ENCODE measurements at regions not wholly inside any gene's neighbourhood (a gene's known extent, or its start where the extent isn't known, plus 50 kb on each side); places are given as distances from the start of the nearest gene placed in this dataset.

GRCh38 chr13:91058066-91058465 is 289.4 kb upstream of the MIR17HG start:
- Histone ChIP-seq H3K27me3 (ENCODE audit: control insufficient read depth, insufficient read depth, low read length) (no peaks in the 10 kb centered on the region), H3K4me1 (ENCODE audit: control insufficient read depth, insufficient read depth, low read length) (no peaks in the 10 kb centered on the region), H3K4me3 (ENCODE audit: low read length) (no peak overlapping the region), H3K27ac (ENCODE audit: low read length) (no peak overlapping the region), H3K36me3 (ENCODE audit: control insufficient read depth, insufficient read depth, low read length) (no peaks in the 10 kb centered on the region), H3K9me3 (ENCODE audit: control insufficient read depth, insufficient read depth, low read length) (no peaks in the 10 kb centered on the region)
- no peak for TF ChIP-seq CTCF (IDR thresholded peaks at IDR 0.05)
- peaks cover 3 to 6% of the 10 kb centered on the region in 2 donors for H3K9me3 Mint-ChIP-seq
- DNase-seq: no peak
- WGBS (ENCODE audit: insufficient coverage): 93% methylated on average over 2 of the region's 2 CpGs
- no peaks in the 10 kb centered on the region for H3K36me3 Mint-ChIP-seq
- no peak for ATAC-seq
- no peak overlapping the region for H3K4me3 Mint-ChIP-seq
- intact Hi-C loops (cut with micrococcal nuclease): no loop called here
- no peak overlapping the region for H3K27ac Mint-ChIP-seq
- H3K27me3 Mint-ChIP-seq (ENCODE audit: low read depth in 2 of 2): no peaks in the 10 kb centered on the region
- no peaks in the 10 kb centered on the region for H3K4me1 Mint-ChIP-seq

DNA sequence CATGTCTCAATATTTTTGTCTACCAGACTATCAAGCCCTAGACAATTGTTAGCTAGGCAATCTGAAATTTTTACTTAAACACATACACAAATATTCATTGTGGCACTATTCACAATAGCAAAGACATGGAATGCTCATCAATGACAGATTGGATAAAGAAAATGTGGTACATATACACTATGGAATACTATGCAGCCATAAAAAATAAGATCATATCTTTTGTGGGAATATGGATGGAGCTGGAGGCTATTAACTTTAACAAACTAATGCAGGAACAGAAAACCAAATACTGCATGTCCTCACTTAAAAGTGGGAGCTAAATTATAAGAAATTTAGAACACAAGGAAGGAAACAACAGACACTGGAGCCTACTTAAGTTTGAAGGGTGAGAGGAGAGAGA is 288.6 kb upstream of the MIR17HG start:
- Histone ChIP-seq H3K4me3 (ENCODE audit: low read length) (no peak overlapping the region), H3K9me3 (ENCODE audit: control insufficient read depth, insufficient read depth, low read length) (no peaks in the 10 kb centered on the region), H3K4me1 (ENCODE audit: control insufficient read depth, insufficient read depth, low read length) (no peaks in the 10 kb centered on the region), H3K27me3 (ENCODE audit: control insufficient read depth, insufficient read depth, low read length) (no peaks in the 10 kb centered on the region), H3K36me3 (ENCODE audit: control insufficient read depth, insufficient read depth, low read length) (no peaks in the 10 kb centered on the region), H3K27ac (ENCODE audit: low read length) (no peak overlapping the region)
- no peak for DNase-seq
- TF ChIP-seq CTCF (IDR thresholded peaks at IDR 0.05): no peak
- intact Hi-C loops (cut with micrococcal nuclease): no loop called here
- H3K27ac Mint-ChIP-seq: no peak overlapping the region
- no peaks in the 10 kb centered on the region for H3K4me1 Mint-ChIP-seq
- H3K9me3 Mint-ChIP-seq: peaks cover 3 to 6% of the 10 kb centered on the region in 2 donors
- H3K27me3 Mint-ChIP-seq (ENCODE audit: low read depth in 2 of 2): no peaks in the 10 kb centered on the region
- no peak for ATAC-seq
- no peak overlapping the region for H3K4me3 Mint-ChIP-seq
- no peaks in the 10 kb centered on the region for H3K36me3 Mint-ChIP-seq

DNA sequence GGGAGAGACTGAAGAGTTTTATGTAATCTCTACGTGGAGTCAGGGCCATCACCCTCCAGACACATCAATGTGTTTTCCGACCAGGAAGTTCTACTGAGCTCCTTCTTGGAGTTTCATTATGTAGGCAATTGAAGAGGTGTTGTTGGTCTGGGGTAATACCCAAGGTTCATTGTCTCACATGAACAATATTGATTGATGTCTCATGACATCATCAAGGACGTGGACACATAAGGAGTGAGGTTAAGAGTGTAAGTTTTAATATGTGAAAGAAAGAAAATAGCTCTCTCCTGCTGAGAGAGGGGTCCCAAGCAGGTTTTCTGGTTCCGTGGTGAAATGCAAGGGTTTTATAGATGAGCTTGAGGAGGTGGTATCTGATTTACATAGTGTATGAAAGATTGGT is 280.7 kb upstream of the MIR17HG start:
- Mint-ChIP-seq H3K27ac (no peak overlapping the region), H3K4me3 (no peak overlapping the region), H3K36me3 (no peaks in the 10 kb centered on the region), H3K9me3 (peaks cover 5 to 12% of the 10 kb centered on the region in 2 donors), H3K27me3 (ENCODE audit: low read depth in 2 of 2) (no peaks in the 10 kb centered on the region), H3K4me1 (no peaks in the 10 kb centered on the region)
- ATAC-seq (no peak), DNase-seq (no peak)
- Histone ChIP-seq H3K27me3 (ENCODE audit: control insufficient read depth, insufficient read depth, low read length) (no peaks in the 10 kb centered on the region), H3K4me1 (ENCODE audit: control insufficient read depth, insufficient read depth, low read length) (no peaks in the 10 kb centered on the region), H3K4me3 (ENCODE audit: low read length) (no peak overlapping the region), H3K9me3 (ENCODE audit: control insufficient read depth, insufficient read depth, low read length) (no peaks in the 10 kb centered on the region), H3K36me3 (ENCODE audit: control insufficient read depth, insufficient read depth, low read length) (no peaks in the 10 kb centered on the region), H3K27ac (ENCODE audit: low read length) (no peak overlapping the region)
- 68% methylated on average over 4 of the region's 4 CpGs for WGBS (ENCODE audit: insufficient coverage)
- intact Hi-C loops (cut with micrococcal nuclease): no loop called here
- no peak for TF ChIP-seq CTCF (IDR thresholded peaks at IDR 0.05)

DNA sequence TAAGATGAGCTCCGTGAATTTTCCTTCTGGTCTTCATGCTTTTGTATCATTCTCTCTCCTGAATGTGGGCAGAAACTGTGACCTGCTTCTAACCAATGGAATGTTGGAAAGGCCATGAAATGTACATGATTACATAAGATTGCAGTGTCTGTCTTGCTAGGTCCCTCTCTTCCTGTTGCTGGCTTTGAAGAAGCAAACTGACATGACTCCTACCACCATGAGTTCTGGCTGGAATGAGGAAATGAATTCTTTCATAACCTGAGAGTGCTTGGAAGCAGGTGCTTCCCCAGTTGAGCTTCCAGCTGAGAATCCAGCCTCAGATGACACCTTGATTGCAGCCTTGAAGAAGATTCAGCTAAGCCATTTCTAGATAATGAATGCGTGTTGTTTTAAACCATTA is 275.0 kb upstream of the MIR17HG start:
- Mint-ChIP-seq H3K27me3 (ENCODE audit: low read depth in 2 of 2) (no peaks in the 10 kb centered on the region), H3K4me3 (no peak overlapping the region), H3K27ac (no peak overlapping the region), H3K9me3 (peaks cover 5 to 6% of the 10 kb centered on the region in 2 donors), H3K4me1 (no peaks in the 10 kb centered on the region), H3K36me3 (no peaks in the 10 kb centered on the region)
- Histone ChIP-seq H3K4me3 (ENCODE audit: low read length) (no peak overlapping the region), H3K36me3 (ENCODE audit: control insufficient read depth, insufficient read depth, low read length) (no peaks in the 10 kb centered on the region), H3K27me3 (ENCODE audit: control insufficient read depth, insufficient read depth, low read length) (no peaks in the 10 kb centered on the region), H3K4me1 (ENCODE audit: control insufficient read depth, insufficient read depth, low read length) (no peaks in the 10 kb centered on the region), H3K27ac (ENCODE audit: low read length) (no peak overlapping the region), H3K9me3 (ENCODE audit: control insufficient read depth, insufficient read depth, low read length) (no peaks in the 10 kb centered on the region)
- 65% methylated on average over 2 of the region's 2 CpGs for WGBS (ENCODE audit: insufficient coverage)
- TF ChIP-seq CTCF (IDR thresholded peaks at IDR 0.05): no peak
- ATAC-seq (no peak), DNase-seq (no peak)
- intact Hi-C loops (cut with micrococcal nuclease): no loop called here
